ENCODE measurements at regions not wholly inside any gene's neighbourhood (a gene's known extent, or its start where the extent isn't known, plus 50 kb on each side); places are given as distances from the start of the nearest gene placed in this dataset.

DNA sequence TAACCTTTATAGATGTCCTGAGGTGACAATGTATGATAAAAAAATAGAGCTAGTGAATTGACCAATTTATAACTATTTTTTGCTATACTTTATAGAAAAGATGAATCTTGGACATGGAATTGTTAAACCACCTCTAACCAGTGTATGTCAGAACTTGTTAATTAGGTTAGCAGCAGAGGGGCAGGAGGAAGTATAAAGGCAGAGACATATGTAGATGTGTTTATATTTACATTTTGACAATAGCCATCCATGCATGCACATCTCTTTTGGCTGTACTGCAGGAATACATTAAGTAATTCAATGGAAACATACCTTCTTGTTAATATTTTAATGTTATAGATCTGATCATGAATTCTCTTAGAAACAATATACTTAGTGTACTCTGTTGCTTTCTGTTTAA is 254.6 kb upstream of the NT5E start:
- TF ChIP-seq, protein P1, sequence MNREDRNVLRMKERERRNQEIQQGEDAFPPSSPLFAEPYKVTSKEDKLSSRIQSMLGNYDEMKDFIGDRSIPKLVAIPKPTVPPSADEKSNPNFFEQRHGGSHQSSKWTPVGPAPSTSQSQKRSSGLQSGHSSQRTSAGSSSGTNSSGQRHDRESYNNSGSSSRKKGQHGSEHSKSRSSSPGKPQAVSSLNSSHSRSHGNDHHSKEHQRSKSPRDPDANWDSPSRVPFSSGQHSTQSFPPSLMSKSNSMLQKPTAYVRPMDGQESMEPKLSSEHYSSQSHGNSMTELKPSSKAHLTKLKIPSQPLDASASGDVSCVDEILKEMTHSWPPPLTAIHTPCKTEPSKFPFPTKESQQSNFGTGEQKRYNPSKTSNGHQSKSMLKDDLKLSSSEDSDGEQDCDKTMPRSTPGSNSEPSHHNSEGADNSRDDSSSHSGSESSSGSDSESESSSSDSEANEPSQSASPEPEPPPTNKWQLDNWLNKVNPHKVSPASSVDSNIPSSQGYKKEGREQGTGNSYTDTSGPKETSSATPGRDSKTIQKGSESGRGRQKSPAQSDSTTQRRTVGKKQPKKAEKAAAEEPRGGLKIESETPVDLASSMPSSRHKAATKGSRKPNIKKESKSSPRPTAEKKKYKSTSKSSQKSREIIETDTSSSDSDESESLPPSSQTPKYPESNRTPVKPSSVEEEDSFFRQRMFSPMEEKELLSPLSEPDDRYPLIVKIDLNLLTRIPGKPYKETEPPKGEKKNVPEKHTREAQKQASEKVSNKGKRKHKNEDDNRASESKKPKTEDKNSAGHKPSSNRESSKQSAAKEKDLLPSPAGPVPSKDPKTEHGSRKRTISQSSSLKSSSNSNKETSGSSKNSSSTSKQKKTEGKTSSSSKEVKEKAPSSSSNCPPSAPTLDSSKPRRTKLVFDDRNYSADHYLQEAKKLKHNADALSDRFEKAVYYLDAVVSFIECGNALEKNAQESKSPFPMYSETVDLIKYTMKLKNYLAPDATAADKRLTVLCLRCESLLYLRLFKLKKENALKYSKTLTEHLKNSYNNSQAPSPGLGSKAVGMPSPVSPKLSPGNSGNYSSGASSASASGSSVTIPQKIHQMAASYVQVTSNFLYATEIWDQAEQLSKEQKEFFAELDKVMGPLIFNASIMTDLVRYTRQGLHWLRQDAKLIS (CRISPR knock-in tag; IDR thresholded peaks at IDR 0.05; ENCODE audit: borderline replicate concordance) = no peak
- TF ChIP-seq PRRX2 (CRISPR knock-in tag; IDR thresholded peaks at IDR 0.05) = no peak
- no peak for TF ChIP-seq ZNF121 (CRISPR knock-in tag; IDR thresholded peaks at IDR 0.05)
- TF ChIP-seq, protein P2, sequence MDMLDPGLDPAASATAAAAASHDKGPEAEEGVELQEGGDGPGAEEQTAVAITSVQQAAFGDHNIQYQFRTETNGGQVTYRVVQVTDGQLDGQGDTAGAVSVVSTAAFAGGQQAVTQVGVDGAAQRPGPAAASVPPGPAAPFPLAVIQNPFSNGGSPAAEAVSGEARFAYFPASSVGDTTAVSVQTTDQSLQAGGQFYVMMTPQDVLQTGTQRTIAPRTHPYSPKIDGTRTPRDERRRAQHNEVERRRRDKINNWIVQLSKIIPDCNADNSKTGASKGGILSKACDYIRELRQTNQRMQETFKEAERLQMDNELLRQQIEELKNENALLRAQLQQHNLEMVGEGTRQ (CRISPR knock-in tag; IDR thresholded peaks at IDR 0.05) = no peak
- no peak for TF ChIP-seq TCF7 (CRISPR knock-in tag; IDR thresholded peaks at IDR 0.05; ENCODE audit: low read depth)
- TF ChIP-seq, protein P3, sequence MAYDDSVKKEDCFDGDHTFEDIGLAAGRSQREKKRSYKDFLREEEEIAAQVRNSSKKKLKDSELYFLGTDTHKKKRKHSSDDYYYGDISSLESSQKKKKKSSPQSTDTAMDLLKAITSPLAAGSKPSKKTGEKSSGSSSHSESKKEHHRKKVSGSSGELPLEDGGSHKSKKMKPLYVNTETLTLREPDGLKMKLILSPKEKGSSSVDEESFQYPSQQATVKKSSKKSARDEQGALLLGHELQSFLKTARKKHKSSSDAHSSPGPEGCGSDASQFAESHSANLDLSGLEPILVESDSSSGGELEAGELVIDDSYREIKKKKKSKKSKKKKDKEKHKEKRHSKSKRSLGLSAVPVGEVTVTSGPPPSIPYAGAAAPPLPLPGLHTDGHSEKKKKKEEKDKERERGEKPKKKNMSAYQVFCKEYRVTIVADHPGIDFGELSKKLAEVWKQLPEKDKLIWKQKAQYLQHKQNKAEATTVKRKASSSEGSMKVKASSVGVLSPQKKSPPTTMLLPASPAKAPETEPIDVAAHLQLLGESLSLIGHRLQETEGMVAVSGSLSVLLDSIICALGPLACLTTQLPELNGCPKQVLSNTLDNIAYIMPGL (CRISPR knock-in tag; IDR thresholded peaks at IDR 0.05) = no peak
- TF ChIP-seq TEAD1 (CRISPR knock-in tag; IDR thresholded peaks at IDR 0.05) = no peak
- TF ChIP-seq RELA (CRISPR knock-in tag; IDR thresholded peaks at IDR 0.05; ENCODE audit: borderline replicate concordance) = no peak
- no peak for TF ChIP-seq FOXP1 (CRISPR knock-in tag; IDR thresholded peaks at IDR 0.05; ENCODE audit: borderline replicate concordance)
- DNase-seq (ENCODE audit: low spot score) (no peak), ATAC-seq (no peak)
- Mint-ChIP-seq H3K4me3 (no peak overlapping the region), H3K27me3 (ENCODE audit: low read depth) (no peaks in the 10 kb centered on the region), H3K9me3 (peaks cover 10% of the 10 kb centered on the region), H3K4me1 (peaks cover 12% of the 10 kb centered on the region), H3K36me3 (no peaks in the 10 kb centered on the region), H3K27ac (no peak overlapping the region)
- POLR2A ChIA-PET = no interaction called here
- CTCF ChIA-PET = no interaction called here

DNA sequence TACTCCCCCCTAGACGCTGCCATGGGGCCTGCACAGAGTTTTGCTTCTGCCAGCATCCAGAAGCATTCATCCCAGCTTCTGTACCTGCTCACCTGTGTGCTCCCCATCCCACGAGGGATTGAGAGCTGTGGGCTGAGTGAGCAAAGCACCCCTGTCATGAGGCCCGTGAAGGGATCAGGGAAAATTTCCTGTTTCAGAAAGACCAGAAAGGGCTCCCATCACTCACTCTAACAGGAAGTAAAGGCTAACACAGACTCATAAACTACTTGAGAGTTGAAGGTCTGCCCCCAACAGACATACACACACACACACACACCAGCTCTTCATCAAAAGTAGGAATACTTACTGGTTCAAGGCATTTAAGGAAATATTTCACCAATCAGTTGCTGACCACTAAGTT is 256.5 kb upstream of the NT5E start:
- no peak overlapping the region for H3K4me3 Mint-ChIP-seq
- peaks cover 13% of the 10 kb centered on the region for H3K4me1 Mint-ChIP-seq
- ATAC-seq (no peak), DNase-seq (ENCODE audit: low spot score) (no peak)
- TF ChIP-seq MXD4 (CRISPR knock-in tag; IDR thresholded peaks at IDR 0.05; ENCODE audit: borderline replicate concordance) (no peak), SMAD4 (CRISPR knock-in tag; IDR thresholded peaks at IDR 0.05) (no peak), PRRX2 (CRISPR knock-in tag; IDR thresholded peaks at IDR 0.05) (no peak), ETV6 (CRISPR knock-in tag; IDR thresholded peaks at IDR 0.05) (no peak)
- TF ChIP-seq, protein P4, sequence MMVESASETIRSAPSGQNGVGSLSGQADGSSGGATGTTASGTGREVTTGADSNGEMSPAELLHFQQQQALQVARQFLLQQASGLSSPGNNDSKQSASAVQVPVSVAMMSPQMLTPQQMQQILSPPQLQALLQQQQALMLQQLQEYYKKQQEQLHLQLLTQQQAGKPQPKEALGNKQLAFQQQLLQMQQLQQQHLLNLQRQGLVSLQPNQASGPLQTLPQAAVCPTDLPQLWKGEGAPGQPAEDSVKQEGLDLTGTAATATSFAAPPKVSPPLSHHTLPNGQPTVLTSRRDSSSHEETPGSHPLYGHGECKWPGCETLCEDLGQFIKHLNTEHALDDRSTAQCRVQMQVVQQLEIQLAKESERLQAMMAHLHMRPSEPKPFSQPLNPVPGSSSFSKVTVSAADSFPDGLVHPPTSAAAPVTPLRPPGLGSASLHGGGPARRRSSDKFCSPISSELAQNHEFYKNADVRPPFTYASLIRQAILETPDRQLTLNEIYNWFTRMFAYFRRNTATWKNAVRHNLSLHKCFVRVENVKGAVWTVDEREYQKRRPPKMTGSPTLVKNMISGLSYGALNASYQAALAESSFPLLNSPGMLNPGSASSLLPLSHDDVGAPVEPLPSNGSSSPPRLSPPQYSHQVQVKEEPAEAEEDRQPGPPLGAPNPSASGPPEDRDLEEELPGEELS (CRISPR knock-in tag; IDR thresholded peaks at IDR 0.05) = no peak
- TF ChIP-seq, protein P5, sequence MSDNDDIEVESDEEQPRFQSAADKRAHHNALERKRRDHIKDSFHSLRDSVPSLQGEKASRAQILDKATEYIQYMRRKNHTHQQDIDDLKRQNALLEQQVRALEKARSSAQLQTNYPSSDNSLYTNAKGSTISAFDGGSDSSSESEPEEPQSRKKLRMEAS (CRISPR knock-in tag; IDR thresholded peaks at IDR 0.05) = no peak
- TF ChIP-seq, protein P6, sequence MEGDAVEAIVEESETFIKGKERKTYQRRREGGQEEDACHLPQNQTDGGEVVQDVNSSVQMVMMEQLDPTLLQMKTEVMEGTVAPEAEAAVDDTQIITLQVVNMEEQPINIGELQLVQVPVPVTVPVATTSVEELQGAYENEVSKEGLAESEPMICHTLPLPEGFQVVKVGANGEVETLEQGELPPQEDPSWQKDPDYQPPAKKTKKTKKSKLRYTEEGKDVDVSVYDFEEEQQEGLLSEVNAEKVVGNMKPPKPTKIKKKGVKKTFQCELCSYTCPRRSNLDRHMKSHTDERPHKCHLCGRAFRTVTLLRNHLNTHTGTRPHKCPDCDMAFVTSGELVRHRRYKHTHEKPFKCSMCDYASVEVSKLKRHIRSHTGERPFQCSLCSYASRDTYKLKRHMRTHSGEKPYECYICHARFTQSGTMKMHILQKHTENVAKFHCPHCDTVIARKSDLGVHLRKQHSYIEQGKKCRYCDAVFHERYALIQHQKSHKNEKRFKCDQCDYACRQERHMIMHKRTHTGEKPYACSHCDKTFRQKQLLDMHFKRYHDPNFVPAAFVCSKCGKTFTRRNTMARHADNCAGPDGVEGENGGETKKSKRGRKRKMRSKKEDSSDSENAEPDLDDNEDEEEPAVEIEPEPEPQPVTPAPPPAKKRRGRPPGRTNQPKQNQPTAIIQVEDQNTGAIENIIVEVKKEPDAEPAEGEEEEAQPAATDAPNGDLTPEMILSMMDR (IDR thresholded peaks at IDR 0.05) = no peak
- TF ChIP-seq, protein P7, sequence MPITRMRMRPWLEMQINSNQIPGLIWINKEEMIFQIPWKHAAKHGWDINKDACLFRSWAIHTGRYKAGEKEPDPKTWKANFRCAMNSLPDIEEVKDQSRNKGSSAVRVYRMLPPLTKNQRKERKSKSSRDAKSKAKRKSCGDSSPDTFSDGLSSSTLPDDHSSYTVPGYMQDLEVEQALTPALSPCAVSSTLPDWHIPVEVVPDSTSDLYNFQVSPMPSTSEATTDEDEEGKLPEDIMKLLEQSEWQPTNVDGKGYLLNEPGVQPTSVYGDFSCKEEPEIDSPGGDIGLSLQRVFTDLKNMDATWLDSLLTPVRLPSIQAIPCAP (CRISPR knock-in tag; IDR thresholded peaks at IDR 0.05) = no peak
- TF ChIP-seq, protein P8, sequence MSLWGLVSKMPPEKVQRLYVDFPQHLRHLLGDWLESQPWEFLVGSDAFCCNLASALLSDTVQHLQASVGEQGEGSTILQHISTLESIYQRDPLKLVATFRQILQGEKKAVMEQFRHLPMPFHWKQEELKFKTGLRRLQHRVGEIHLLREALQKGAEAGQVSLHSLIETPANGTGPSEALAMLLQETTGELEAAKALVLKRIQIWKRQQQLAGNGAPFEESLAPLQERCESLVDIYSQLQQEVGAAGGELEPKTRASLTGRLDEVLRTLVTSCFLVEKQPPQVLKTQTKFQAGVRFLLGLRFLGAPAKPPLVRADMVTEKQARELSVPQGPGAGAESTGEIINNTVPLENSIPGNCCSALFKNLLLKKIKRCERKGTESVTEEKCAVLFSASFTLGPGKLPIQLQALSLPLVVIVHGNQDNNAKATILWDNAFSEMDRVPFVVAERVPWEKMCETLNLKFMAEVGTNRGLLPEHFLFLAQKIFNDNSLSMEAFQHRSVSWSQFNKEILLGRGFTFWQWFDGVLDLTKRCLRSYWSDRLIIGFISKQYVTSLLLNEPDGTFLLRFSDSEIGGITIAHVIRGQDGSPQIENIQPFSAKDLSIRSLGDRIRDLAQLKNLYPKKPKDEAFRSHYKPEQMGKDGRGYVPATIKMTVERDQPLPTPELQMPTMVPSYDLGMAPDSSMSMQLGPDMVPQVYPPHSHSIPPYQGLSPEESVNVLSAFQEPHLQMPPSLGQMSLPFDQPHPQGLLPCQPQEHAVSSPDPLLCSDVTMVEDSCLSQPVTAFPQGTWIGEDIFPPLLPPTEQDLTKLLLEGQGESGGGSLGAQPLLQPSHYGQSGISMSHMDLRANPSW (CRISPR knock-in tag; conservative IDR thresholded peaks at IDR 0.05; ENCODE audit: low read depth) = no peak
- TF ChIP-seq, protein P9, sequence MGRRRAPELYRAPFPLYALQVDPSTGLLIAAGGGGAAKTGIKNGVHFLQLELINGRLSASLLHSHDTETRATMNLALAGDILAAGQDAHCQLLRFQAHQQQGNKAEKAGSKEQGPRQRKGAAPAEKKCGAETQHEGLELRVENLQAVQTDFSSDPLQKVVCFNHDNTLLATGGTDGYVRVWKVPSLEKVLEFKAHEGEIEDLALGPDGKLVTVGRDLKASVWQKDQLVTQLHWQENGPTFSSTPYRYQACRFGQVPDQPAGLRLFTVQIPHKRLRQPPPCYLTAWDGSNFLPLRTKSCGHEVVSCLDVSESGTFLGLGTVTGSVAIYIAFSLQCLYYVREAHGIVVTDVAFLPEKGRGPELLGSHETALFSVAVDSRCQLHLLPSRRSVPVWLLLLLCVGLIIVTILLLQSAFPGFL (CRISPR knock-in tag; IDR thresholded peaks at IDR 0.05; ENCODE audit: borderline replicate concordance) = no peak
- POLR2A ChIA-PET = no interaction called here
- H3K36me3 Mint-ChIP-seq = peaks cover 8% of the 10 kb centered on the region; the same call in 1 of the 2 replicates
- no peak overlapping the region for H3K27ac Mint-ChIP-seq
- CTCF ChIA-PET = no interaction called here
- H3K27me3 Mint-ChIP-seq (ENCODE audit: low read depth) = no peaks in the 10 kb centered on the region
- H3K9me3 Mint-ChIP-seq = peaks cover 26% of the 10 kb centered on the region

All from WTC11 (cell line).